ENCODE measurements at regions not wholly inside any gene's neighbourhood (a gene's known extent, or its start where the extent isn't known, plus 50 kb on each side); places are given as distances from the start of the nearest gene placed in this dataset.

DNA sequence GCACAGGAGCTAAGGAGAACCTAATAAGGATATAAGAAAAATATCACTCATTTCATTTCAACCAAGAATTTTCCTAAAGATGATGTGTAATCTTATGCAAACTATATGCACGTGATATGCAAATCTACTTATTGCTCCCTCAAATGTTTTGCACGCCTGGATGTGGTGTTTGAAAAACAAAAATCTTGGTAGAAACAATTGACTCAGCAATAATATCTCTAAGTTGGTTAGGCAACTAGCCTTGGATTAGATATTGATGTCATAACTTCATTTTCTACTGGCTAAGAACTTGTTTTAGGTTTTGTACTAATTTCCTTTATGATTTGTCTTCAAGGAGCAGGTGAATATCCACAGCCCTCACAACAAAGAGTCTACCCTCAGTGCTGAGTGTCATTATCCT is 164.6 kb downstream of the TM2D1 start (continued):
- TF ChIP-seq, protein P1, sequence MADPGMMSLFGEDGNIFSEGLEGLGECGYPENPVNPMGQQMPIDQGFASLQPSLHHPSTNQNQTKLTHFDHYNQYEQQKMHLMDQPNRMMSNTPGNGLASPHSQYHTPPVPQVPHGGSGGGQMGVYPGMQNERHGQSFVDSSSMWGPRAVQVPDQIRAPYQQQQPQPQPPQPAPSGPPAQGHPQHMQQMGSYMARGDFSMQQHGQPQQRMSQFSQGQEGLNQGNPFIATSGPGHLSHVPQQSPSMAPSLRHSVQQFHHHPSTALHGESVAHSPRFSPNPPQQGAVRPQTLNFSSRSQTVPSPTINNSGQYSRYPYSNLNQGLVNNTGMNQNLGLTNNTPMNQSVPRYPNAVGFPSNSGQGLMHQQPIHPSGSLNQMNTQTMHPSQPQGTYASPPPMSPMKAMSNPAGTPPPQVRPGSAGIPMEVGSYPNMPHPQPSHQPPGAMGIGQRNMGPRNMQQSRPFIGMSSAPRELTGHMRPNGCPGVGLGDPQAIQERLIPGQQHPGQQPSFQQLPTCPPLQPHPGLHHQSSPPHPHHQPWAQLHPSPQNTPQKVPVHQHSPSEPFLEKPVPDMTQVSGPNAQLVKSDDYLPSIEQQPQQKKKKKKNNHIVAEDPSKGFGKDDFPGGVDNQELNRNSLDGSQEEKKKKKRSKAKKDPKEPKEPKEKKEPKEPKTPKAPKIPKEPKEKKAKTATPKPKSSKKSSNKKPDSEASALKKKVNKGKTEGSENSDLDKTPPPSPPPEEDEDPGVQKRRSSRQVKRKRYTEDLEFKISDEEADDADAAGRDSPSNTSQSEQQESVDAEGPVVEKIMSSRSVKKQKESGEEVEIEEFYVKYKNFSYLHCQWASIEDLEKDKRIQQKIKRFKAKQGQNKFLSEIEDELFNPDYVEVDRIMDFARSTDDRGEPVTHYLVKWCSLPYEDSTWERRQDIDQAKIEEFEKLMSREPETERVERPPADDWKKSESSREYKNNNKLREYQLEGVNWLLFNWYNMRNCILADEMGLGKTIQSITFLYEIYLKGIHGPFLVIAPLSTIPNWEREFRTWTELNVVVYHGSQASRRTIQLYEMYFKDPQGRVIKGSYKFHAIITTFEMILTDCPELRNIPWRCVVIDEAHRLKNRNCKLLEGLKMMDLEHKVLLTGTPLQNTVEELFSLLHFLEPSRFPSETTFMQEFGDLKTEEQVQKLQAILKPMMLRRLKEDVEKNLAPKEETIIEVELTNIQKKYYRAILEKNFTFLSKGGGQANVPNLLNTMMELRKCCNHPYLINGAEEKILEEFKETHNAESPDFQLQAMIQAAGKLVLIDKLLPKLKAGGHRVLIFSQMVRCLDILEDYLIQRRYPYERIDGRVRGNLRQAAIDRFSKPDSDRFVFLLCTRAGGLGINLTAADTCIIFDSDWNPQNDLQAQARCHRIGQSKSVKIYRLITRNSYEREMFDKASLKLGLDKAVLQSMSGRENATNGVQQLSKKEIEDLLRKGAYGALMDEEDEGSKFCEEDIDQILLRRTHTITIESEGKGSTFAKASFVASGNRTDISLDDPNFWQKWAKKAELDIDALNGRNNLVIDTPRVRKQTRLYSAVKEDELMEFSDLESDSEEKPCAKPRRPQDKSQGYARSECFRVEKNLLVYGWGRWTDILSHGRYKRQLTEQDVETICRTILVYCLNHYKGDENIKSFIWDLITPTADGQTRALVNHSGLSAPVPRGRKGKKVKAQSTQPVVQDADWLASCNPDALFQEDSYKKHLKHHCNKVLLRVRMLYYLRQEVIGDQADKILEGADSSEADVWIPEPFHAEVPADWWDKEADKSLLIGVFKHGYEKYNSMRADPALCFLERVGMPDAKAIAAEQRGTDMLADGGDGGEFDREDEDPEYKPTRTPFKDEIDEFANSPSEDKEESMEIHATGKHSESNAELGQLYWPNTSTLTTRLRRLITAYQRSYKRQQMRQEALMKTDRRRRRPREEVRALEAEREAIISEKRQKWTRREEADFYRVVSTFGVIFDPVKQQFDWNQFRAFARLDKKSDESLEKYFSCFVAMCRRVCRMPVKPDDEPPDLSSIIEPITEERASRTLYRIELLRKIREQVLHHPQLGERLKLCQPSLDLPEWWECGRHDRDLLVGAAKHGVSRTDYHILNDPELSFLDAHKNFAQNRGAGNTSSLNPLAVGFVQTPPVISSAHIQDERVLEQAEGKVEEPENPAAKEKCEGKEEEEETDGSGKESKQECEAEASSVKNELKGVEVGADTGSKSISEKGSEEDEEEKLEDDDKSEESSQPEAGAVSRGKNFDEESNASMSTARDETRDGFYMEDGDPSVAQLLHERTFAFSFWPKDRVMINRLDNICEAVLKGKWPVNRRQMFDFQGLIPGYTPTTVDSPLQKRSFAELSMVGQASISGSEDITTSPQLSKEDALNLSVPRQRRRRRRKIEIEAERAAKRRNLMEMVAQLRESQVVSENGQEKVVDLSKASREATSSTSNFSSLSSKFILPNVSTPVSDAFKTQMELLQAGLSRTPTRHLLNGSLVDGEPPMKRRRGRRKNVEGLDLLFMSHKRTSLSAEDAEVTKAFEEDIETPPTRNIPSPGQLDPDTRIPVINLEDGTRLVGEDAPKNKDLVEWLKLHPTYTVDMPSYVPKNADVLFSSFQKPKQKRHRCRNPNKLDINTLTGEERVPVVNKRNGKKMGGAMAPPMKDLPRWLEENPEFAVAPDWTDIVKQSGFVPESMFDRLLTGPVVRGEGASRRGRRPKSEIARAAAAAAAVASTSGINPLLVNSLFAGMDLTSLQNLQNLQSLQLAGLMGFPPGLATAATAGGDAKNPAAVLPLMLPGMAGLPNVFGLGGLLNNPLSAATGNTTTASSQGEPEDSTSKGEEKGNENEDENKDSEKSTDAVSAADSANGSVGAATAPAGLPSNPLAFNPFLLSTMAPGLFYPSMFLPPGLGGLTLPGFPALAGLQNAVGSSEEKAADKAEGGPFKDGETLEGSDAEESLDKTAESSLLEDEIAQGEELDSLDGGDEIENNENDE (IDR thresholded peaks at IDR 0.05; ENCODE audit: insufficient replicate concordance, low read length), result no peak
- TF ChIP-seq SP2 (IDR thresholded peaks at IDR 0.05; ENCODE audit: low read length) (no peak), RNF2 (IDR thresholded peaks at IDR 0.05; ENCODE audit: borderline replicate concordance, low read depth, low read length, missing control alignments, poor library complexity, severe bottlenecking) (no peak), HDAC6 (IDR thresholded peaks at IDR 0.05; ENCODE audit: low read depth, low read length) (no peak), RXRA (IDR thresholded peaks at IDR 0.05; ENCODE audit: insufficient read depth, low read depth, low read length) (no peak), TAF1 (IDR thresholded peaks at IDR 0.05; ENCODE audit: low read depth, low read length) (no peak), CTBP2 (IDR thresholded peaks at IDR 0.05; ENCODE audit: borderline replicate concordance, insufficient read depth, insufficient read length, low read length) (no peak), RAD21 (IDR thresholded peaks at IDR 0.05 in 1 of 2, conservative IDR thresholded peaks at IDR 0.05 in 1 of 2; ENCODE audit: low read depth in 2 of 2, low read length in 2 of 2) (no peak), KDM1A (IDR thresholded peaks at IDR 0.05; ENCODE audit: borderline replicate concordance, low read length) (no peak), BACH1 (IDR thresholded peaks at IDR 0.05; ENCODE audit: low read length) (no peak), CBX8 (IDR thresholded peaks at IDR 0.05; ENCODE audit: borderline replicate concordance, low read depth, low read length) (no peak)
